IPS-11a (cell line): ENCODE measurements at regions not wholly inside any gene's neighbourhood (a gene's known extent, or its start where the extent isn't known, plus 50 kb on each side); places are given as distances from the start of the nearest gene placed in this dataset.

Source experiments
- H3K4me3 ChIP-seq: one replicate; pipeline ENCODE4 v1.5.1; 2013; ENCODE audit warnings: low read depth, low read length, control low read depth

GRCh38 chr12:126607157-126607556, 1541.9 kb downstream of the AACS start:
- no peak overlapping the region for H3K4me3 ChIP-seq

DNA sequence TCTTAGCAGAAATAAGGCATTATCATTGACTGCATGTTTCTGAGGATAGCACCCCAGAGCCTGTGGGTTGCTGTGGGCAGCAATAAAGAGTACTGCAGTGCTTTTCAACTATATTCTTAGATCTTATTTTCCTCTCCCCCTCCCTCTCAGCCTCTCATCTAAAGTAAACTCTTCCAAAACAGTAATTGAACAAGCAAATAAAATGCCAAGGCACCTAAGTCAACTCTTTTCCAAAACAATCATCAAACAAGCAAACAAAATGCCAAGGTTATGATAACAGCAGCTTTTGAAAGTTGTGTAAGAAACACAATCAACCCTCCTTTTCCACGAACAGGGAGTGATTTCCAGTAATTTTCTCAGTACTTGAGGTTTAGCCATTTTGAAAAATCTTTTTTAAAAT, 1542.6 kb downstream of the AACS start:
- H3K4me3 ChIP-seq, result no peak overlapping the region

- H3K4me3 ChIP-seq, result no peak overlapping the region
These were observed 1543.5 kb downstream of the AACS start for GRCh38 chr12:126608607-126609175.

GRCh38 chr12:126616441-126616840, 1551.2 kb downstream of the AACS start:
- H3K4me3 ChIP-seq, result no peak overlapping the region

GRCh38 chr12:126617312-126617711, 1552.1 kb downstream of the AACS start:
- no peak overlapping the region for H3K4me3 ChIP-seq

DNA sequence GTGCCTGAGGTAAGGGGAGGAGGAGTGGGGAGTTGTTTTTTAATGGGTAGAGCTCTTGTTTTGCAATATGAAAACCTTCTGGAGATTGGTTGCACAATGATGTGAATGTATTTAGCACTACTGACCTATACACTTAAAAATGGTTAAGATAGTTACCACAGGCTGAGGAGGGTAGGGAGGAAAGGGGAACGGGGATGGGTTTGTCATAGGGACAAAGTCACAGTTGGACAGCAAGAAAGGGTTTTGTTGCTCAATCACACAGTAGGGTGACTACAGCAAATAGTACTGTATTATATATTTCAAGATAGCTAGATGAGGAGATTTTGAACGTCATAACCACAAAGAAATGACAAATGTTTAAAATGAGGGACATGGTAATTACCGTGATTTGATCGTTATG, 1562.4 kb downstream of the AACS start:
- H3K4me3 ChIP-seq, result no peak overlapping the region

DNA sequence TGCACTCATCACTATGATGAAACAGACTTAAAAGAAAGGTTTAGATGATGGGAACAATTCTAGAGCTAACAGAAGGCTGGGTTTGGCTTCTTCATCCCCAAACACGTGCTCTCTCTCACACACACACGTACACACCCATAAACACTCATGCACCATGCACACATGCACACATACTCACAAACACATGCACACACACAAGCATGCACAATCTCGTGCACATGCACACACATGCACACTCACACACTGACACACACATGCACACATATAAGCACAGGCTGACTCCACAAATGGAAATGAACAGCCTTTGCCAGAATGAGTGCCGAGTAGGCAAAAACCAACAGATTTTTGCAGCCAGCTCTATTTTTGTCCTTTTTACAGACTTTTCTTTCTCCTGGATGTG, 1571.6 kb downstream of the AACS start:
- no peak overlapping the region for H3K4me3 ChIP-seq

- H3K4me3 ChIP-seq, result no peak overlapping the region
These were observed 1579.2 kb downstream of the AACS start for GRCh38 chr12:126644236-126645020.

- H3K4me3 ChIP-seq, result no peak overlapping the region
These were observed 1582.8 kb downstream of the AACS start for GRCh38 chr12:126648074-126648473.

DNA sequence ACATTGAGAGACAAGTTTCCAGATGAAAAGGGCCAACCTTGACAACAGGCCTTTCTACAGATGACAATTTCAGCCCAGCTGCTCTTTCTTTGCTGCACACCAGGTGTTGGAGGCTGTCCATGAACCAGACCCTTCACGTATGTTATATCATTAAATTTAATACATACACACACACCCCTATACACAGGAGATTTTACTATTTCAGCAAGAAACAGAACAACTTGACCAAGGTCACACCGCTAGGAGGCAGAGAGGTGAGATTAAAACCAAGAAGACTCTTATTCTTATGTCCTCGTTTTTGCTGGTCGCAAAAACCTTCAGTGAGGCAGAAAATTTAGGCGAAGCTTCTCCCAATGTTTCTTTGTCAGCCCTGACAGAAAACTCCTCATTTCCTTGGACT, 1585.9 kb downstream of the AACS start:
- no peak overlapping the region for H3K4me3 ChIP-seq

DNA sequence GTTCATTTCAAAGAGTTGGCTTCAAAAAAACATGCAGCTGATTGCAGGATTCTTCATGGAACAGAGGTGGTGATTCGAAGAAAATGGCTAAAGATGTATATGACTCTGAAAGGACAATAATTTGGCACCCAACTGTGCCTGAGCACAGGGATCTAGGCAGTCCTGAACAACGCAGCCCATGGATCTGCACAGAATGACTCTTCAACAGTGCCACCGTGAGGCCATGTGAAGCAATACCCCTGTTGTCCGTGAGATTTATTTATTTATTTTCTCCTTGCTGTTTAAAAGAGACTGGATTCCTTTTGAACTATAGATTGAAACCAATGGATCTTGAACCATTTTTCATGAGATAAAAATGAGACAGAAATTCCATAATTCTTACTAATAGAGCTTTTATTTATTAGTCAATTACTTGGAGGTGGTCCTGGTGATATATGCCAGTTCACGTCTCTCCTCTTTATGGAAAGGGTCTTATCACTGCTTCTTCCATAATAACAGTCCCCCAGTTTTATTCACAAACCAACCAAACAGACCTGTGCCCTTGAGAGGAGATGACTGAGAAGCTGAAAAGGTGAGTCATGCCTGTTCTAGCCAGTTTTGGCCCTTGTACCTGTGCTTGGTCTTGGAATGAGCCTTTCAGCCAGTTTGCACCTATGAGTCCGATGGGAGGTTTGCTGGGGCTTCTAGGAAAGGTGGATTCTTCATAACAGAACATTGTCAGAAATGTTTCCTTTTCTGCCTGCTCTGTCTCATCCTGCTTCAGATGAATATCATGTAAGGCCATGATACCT, 1598.3 kb downstream of the AACS start:
- H3K4me3 ChIP-seq, result no peak overlapping the region

- no peak overlapping the region for H3K4me3 ChIP-seq
These were observed 1599.6 kb upstream of the TMEM132C start for GRCh38 chr12:126667339-126667738.

DNA sequence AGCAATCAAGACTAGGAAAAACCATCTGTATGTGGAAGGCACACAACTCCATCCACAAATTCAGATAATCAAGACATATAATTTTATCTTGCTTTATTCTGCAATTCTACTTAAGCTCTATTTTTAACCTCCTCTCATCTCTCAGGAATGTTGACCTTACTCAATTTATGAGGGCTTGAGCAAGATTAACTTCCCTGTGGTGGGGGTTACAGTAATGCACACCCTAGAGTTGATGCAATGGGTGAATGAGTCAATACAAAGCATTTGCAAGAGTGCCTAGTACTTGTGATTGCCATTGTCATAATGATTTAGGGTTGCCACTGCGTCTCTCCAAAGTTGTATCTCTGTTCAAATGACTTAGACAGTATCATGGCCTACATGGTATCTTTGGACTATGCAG, 1598.4 kb upstream of the TMEM132C start:
- H3K4me3 ChIP-seq, result no peak overlapping the region

DNA sequence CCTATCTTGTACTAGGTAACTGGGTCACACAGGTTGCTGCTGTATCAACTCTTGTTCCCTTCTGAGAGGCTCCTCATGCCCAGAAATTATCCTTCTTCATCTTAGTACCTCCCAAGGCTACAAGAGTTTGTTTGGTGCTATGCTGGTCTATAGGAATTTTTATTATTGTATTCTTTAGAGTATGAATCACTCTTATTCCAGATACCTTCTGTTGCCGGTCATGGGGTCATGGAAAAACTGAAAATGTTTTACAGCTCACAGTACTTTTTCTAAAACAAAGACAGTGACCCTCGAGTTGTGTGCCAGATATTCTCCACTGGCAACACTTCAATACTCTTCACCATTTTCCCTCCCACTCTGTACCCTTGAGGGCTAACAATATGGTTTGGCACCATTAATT, 1598.0 kb upstream of the TMEM132C start:
- no peak overlapping the region for H3K4me3 ChIP-seq

DNA sequence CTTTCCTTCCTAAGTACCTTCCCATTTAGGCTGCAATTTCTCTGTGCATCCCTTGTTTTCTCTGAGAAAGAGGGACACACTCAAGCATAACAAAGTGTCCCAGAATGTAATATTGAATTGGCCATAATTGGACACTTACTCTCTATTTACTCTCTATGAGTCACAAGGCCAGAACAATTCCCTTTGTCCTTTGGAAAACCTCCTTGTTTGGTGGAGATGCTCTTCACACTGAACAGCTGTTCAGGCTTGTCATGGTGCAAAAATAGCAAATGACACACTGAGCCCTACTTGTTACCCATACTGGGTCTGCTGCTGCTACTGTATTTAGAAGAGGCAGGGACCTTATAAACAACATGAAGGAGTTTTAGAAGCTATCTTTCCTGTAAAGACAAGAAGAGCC, 1590.5 kb upstream of the TMEM132C start:
- H3K4me3 ChIP-seq, result no peak overlapping the region

- H3K4me3 ChIP-seq, result no peak overlapping the region
These were observed 1585.3 kb upstream of the TMEM132C start for GRCh38 chr12:126681676-126682075.

DNA sequence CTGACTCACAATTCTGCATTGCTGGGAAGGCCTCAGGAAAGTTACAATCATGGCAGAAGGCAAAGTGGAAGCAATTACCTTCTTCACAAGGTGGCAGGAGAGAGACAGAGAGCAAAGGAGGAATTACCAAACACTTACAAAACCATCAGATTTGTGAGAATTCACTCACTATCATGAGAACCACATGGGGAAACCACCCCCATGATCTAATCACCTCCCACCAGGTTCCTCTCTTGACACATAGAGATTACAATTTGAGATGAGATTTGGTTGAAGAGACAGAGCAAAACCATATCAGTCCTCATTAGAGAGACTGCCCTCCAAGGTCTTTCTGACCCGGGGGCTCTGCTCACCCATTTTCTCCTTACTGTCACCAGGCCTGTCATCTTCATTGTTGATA, 1582.3 kb upstream of the TMEM132C start:
- no peak overlapping the region for H3K4me3 ChIP-seq

DNA sequence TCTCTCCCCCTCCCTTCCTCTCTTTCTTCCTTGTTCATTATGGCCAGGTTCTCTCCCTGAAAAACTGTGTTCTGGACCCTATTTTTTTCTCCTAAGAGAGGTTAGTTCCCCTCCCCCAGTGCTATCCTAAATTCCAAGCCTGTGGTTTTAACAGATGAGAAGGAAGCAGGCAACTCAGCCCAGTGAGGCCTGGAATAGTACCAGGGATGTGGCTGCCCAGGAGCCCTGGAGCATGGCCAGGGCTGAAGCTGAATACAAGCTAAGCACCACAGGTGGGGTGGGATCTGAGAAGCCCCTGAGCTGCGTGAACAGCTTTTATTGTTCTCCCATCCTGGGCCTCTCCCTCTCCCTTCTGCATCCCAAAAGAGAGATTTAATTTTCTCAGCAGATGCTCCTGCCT, 1581.3 kb upstream of the TMEM132C start:
- no peak overlapping the region for H3K4me3 ChIP-seq

DNA sequence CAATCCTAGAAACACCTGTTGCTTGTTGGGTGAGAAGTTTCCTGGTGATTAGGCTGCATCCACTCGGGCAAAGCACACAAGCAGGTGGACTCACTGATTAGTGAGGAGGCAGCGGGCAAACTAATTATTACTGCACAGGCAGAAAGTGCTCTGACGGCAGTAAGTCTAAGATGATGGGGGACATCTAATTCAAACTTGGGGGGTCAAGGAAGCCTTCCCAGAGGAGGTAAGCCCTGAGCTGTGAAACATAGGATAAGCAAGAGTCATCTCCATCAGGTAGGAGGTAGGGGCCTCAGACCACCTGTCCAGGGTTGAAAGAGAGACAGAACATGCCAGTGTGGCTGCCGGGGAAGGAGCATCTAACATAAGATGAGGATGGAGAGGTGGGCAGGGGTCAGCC, 1578.4 kb upstream of the TMEM132C start:
- no peak overlapping the region for H3K4me3 ChIP-seq

DNA sequence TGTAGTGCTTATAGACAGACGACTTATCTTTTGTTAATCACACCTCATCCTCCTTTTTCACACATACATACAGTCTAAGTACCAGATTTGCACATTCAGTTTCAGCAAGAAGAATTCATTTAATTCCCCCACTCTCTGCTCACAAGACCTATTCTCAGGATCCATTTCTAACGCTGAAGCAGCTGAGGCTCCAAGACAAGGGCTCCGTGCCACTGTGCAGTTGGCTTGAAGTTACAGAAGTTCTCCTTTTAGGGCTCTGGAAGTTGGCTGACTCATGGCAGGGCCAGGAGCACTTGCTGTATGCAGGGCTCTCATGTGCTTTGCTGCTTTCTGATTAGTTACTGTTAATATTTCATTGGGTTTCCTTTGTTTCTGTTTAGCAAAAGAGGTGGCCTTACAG, 1566.9 kb upstream of the TMEM132C start:
- no peak overlapping the region for H3K4me3 ChIP-seq

- H3K4me3 ChIP-seq, result no peak overlapping the region
These were observed 1562.4 kb upstream of the TMEM132C start for GRCh38 chr12:126704609-126705008.

GRCh38 chr12:126706300-126706699, 1560.7 kb upstream of the TMEM132C start:
- no peak overlapping the region for H3K4me3 ChIP-seq
